ENCODE measurements at regions not wholly inside any gene's neighbourhood (a gene's known extent, or its start where the extent isn't known, plus 50 kb on each side); places are given as distances from the start of the nearest gene placed in this dataset.

GRCh38 chr21:27388825-27389224 is 421.9 kb upstream of the ADAMTS5 start:
- TF ChIP-seq POLR2A (IDR thresholded peaks at IDR 0.05): no peak
- TF ChIP-seq EP300 (IDR thresholded peaks at IDR 0.05; ENCODE audit: low read depth): no peak
- TF ChIP-seq POLR2AphosphoS5 (IDR thresholded peaks at IDR 0.05): no peak
- Histone ChIP-seq H3K4me1 (no peaks in the 10 kb centered on the region), H3K4me3 (no peak overlapping the region), H3K9me3 (no peaks in the 10 kb centered on the region), H3K36me3 (no peaks in the 10 kb centered on the region), H3K27me3 (no peaks in the 10 kb centered on the region), H3K27ac (no peak overlapping the region)
- intact Hi-C loops (cut with DNase I; ENCODE audit: low total_unique reads): no loop called here
- WGBS, 2 donors (ENCODE audit: low coverage in 1 of 2): 12 to 50% methylated on average over 2 of the region's 2 CpGs
- no peak for DNase-seq
- in situ Hi-C loops (cut with MboI; ENCODE audit: low pct_ligation_motif_present in 1 of 4, low pct_unique_long_range_greater_than_20kb in 1 of 4, low sequenced_read_pairs in 3 of 4): no loop called here

GRCh38 chr21:27382404-27382803 is 415.5 kb upstream of the ADAMTS5 start:
- no peak overlapping the region for H3K4me3 ChIP-seq
- no peaks in the 10 kb centered on the region for H3K27me3 ChIP-seq
- in situ Hi-C loops (cut with MboI; ENCODE audit: low pct_ligation_motif_present in 1 of 4, low pct_unique_long_range_greater_than_20kb in 1 of 4, low sequenced_read_pairs in 3 of 4) (no loop called here), intact Hi-C loops (cut with DNase I; ENCODE audit: low total_unique reads) (no loop called here)
- WGBS, 2 donors (ENCODE audit: low coverage in 1 of 2): 53 to 70% methylated on average over 3 to 4 of the region's 4 CpGs
- no peak overlapping the region for H3K27ac ChIP-seq
- no peaks in the 10 kb centered on the region for H3K9me3 ChIP-seq
- no peaks in the 10 kb centered on the region for H3K36me3 ChIP-seq
- TF ChIP-seq CTCF (IDR thresholded peaks at IDR 0.05) (no peak), EP300 (IDR thresholded peaks at IDR 0.05; ENCODE audit: low read depth) (no peak), POLR2AphosphoS5 (IDR thresholded peaks at IDR 0.05) (no peak), POLR2A (IDR thresholded peaks at IDR 0.05) (no peak)
- no peak for DNase-seq
- H3K4me1 ChIP-seq: no peaks in the 10 kb centered on the region

GRCh38 chr21:27380303-27380702 is 413.4 kb upstream of the ADAMTS5 start:
- intact Hi-C loops (cut with DNase I; ENCODE audit: low total_unique reads) (no loop called here), in situ Hi-C loops (cut with MboI; ENCODE audit: low pct_ligation_motif_present in 1 of 4, low pct_unique_long_range_greater_than_20kb in 1 of 4, low sequenced_read_pairs in 3 of 4) (no loop called here)
- 78 to 87% methylated on average over 2 of the region's 2 CpGs for WGBS, 2 donors (ENCODE audit: low coverage in 1 of 2)
- no peak for TF ChIP-seq EP300 (IDR thresholded peaks at IDR 0.05; ENCODE audit: low read depth)
- TF ChIP-seq POLR2AphosphoS5 (IDR thresholded peaks at IDR 0.05): no peak
- no peak for TF ChIP-seq POLR2A (IDR thresholded peaks at IDR 0.05)
- no peak for TF ChIP-seq CTCF (IDR thresholded peaks at IDR 0.05)
- DNase-seq: no peak
- no peaks in the 10 kb centered on the region for H3K4me1 ChIP-seq
- H3K27ac ChIP-seq: no peak overlapping the region
- H3K27me3 ChIP-seq: no peaks in the 10 kb centered on the region
- H3K4me3 ChIP-seq: no peak overlapping the region
- no peaks in the 10 kb centered on the region for H3K9me3 ChIP-seq
- no peaks in the 10 kb centered on the region for H3K36me3 ChIP-seq

- H3K27ac ChIP-seq: no peak overlapping the region
- no peak overlapping the region for H3K4me3 ChIP-seq
- WGBS, 2 donors (ENCODE audit: low coverage in 1 of 2): 41 to 46% methylated on average over 4 of the region's 4 CpGs
- H3K36me3 ChIP-seq: no peaks in the 10 kb centered on the region
- no peaks in the 10 kb centered on the region for H3K27me3 ChIP-seq
- no peak for DNase-seq
- in situ Hi-C loops (cut with MboI; ENCODE audit: low pct_ligation_motif_present in 1 of 4, low pct_unique_long_range_greater_than_20kb in 1 of 4, low sequenced_read_pairs in 3 of 4): no loop called here
- intact Hi-C loops (cut with DNase I; ENCODE audit: low total_unique reads): no loop called here
- no peak for TF ChIP-seq CTCF (IDR thresholded peaks at IDR 0.05)
- TF ChIP-seq EP300 (IDR thresholded peaks at IDR 0.05; ENCODE audit: low read depth): no peak
- TF ChIP-seq POLR2A (IDR thresholded peaks at IDR 0.05): no peak
- no peak for TF ChIP-seq POLR2AphosphoS5 (IDR thresholded peaks at IDR 0.05)
- no peaks in the 10 kb centered on the region for H3K4me1 ChIP-seq
- no peaks in the 10 kb centered on the region for H3K9me3 ChIP-seq
Measured at GRCh38 chr21:27379354-27379753, 412.5 kb upstream of the ADAMTS5 start.

- no peak for TF ChIP-seq POLR2AphosphoS5 (IDR thresholded peaks at IDR 0.05)
- no peak for TF ChIP-seq EP300 (IDR thresholded peaks at IDR 0.05; ENCODE audit: low read depth)
- TF ChIP-seq CTCF (IDR thresholded peaks at IDR 0.05): no peak
- no peak for TF ChIP-seq POLR2A (IDR thresholded peaks at IDR 0.05)
- DNase-seq: no peak
- in situ Hi-C loops (cut with MboI; ENCODE audit: low pct_ligation_motif_present in 1 of 4, low pct_unique_long_range_greater_than_20kb in 1 of 4, low sequenced_read_pairs in 3 of 4): no loop called here
- H3K36me3 ChIP-seq: no peaks in the 10 kb centered on the region
- no peak overlapping the region for H3K4me3 ChIP-seq
- intact Hi-C loops (cut with DNase I; ENCODE audit: low total_unique reads): loop anchor here (5.0 kb wide), 1 partner anchor 1705 kb away; no protein-coding TSS in a partner anchor
- no peaks in the 10 kb centered on the region for H3K9me3 ChIP-seq
- WGBS, 2 donors (ENCODE audit: low coverage in 1 of 2): 66 to 67% methylated on average over 3 of the region's 3 CpGs
- H3K4me1 ChIP-seq: no peaks in the 10 kb centered on the region
- H3K27ac ChIP-seq: no peak overlapping the region
- H3K27me3 ChIP-seq: no peaks in the 10 kb centered on the region
Measured at GRCh38 chr21:27372381-27372780, 405.5 kb upstream of the ADAMTS5 start.

All from transverse colon (tissue), 4 donors.